GM18861 (cell line): ENCODE measurements at regions not wholly inside any gene's neighbourhood (a gene's known extent, or its start where the extent isn't known, plus 50 kb on each side); places are given as distances from the start of the nearest gene placed in this dataset.

Experiments
- ATAC-seq: cut with Tn5 transposase; IDR thresholded peaks from one replicate; pipeline ENCODE4 v1.9.1; 2021; ENCODE audit not compliant: unreplicated experiment

- ATAC-seq: no peak
These were observed 1047.3 kb upstream of the CNTN5 start for GRCh38 chr11:97973352-97973857.

DNA sequence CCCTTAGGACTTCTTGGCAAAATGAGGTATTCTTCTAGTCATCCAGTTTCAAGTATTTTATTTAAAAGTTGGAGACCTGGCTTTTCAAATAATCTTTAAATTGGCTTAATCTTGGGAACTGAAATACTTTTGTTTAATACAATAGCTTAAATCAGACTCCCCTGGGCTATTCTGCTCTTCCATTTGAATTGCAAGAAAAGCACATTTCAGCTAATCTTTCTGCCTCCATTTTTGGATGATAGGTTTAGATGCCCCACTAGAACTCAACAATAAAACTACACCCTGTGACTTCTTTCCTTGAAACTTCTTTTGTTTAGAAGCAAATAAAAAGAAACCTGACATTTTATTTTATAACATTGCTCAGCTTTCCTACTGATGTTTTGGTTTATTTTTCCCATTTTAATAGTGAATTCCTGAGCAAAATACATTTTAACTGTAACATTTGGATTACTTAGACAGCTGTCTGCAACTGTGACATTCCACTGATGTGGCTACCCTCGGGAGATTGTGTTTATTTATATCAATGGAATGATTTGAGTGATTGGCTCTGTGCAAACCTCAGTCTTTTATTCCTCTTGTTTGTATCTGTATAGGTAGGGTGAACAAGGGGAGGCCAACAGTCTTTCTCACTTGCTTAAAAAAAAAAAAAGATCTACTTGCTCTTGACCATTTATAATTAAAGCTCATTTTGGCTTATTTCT, 1045.8 kb upstream of the CNTN5 start:
- no peak for ATAC-seq

GRCh38 chr11:97977726-97978125, 1043.0 kb upstream of the CNTN5 start:
- no peak for ATAC-seq

DNA sequence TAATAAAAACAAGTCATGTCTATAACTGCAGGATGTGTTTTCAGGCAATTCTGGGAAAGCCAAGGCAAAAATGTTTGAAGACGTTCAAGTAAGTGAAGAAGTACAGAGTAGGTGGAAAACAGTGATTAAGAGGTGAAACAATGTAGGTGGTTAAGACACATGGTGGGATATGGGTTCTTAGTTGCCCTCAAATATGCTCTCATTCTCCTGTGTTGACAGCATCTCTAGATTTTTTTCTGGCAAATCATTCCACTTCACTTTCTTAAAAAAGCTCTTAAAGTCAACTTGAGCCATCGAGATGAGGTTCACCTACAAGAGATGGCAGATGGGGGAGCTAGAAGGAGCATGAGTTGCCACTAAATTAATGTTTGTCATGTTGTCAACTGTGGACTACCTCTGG, 1041.0 kb upstream of the CNTN5 start:
- no peak for ATAC-seq

- ATAC-seq: no peak
These were observed 1038.2 kb upstream of the CNTN5 start for GRCh38 chr11:97982512-97982911.

DNA sequence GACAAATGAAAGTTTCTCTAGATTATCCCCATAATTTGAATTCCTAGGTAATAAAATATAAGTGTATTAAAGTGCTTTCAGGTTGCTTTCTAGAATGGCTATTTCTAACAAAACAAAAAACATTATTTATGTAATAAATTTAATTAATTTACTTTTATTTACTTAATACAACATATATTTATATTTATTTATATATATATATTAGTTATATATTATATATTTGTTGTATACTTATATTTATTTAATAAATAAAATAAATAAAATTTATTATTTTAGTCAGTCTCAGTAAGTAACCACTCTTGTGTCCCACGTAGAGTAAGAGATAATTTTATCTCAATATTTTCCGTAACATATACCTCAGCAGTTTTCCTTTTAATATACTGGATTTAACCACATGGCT, 1031.6 kb upstream of the CNTN5 start:
- ATAC-seq: no peak

DNA sequence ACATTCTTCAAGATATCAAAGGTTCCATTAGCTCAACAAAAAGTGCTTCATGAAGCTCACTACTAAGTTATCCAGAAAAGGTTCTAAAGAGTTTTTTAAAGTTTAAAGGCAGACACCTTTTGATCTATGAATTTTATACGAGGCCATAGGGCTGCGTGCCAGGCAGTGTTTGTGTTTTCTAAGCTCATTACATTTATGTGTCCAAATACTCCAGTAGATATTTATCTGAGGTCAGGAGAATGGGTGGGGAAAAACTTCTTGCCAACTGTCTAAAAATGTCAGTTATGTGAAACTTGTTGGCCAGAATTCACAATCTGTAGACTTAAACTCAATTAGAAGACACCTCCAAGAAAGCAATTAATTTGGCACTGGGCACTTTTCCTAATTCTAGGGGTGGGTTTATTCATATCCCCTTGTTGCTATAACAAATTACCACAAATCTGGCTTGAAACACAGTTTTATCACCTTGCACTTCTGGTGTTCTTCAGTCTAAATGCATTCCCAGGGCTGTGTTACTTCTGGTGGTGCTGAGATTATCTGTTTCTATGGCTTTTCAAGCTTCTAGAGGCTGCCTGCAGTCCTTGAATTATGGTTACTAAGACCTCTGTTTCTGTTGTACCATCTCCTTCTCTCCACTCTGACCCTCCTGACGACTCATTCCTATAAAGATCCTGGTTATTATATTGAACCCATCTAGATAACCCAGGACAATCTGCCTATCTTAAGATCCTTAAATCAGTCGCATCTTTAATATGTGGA, 1030.4 kb upstream of the CNTN5 start:
- ATAC-seq: no peak

- ATAC-seq: no peak
These were observed 1027.2 kb upstream of the CNTN5 start for GRCh38 chr11:97993562-97993961.

GRCh38 chr11:97995874-97996273, 1024.9 kb upstream of the CNTN5 start:
- no peak for ATAC-seq

GRCh38 chr11:97996762-97997161, 1024.0 kb upstream of the CNTN5 start:
- no peak for ATAC-seq

DNA sequence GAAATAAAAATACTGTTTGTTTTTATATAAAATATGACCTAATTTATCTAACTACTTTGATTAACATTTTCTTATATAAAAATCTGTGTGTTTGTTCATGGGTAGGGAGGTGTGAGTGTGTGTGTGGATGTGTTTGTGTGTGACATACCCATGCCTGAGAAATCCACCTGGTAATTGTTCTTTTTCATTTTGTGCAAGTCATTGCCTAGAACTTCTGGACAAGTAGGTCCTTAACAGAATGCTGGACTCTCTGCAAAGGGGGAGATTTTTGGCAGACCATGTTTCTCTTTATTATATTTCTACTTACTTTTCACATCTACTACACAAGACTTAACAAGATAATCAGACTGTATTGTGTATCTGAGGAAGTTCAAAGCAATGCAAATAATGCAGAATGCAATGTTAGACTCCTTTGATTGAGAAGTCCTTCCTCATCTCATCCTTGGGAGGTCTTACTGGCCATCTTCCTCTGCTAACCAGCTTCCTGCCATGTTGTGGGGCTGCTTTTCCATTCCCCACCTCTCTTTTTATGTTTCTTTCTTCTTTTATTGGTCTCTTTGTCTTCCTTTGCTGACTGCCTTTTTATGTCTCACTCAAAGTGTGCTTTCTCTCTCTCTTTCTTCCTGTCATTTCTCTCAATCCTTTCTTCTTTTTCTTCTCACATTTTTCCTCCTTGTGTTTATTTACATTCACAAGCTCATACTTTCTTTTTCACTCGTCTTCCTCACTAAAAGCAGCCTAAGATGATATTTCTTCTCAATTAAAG, 1017.0 kb upstream of the CNTN5 start:
- no peak for ATAC-seq

- ATAC-seq: no peak
These were observed 1013.7 kb upstream of the CNTN5 start for GRCh38 chr11:98007072-98007471.

- ATAC-seq: no peak
These were observed 993.1 kb upstream of the CNTN5 start for GRCh38 chr11:98027652-98028051.

- no peak for ATAC-seq
These were observed 990.9 kb upstream of the CNTN5 start for GRCh38 chr11:98029832-98030231.

GRCh38 chr11:98036810-98037209, 983.9 kb upstream of the CNTN5 start:
- no peak for ATAC-seq

GRCh38 chr11:98040061-98040808, 980.5 kb upstream of the CNTN5 start:
- ATAC-seq: no peak

- no peak for ATAC-seq
These were observed 973.1 kb upstream of the CNTN5 start for GRCh38 chr11:98047647-98048046.

- ATAC-seq: no peak
These were observed 966.9 kb upstream of the CNTN5 start for GRCh38 chr11:98053851-98054250.

DNA sequence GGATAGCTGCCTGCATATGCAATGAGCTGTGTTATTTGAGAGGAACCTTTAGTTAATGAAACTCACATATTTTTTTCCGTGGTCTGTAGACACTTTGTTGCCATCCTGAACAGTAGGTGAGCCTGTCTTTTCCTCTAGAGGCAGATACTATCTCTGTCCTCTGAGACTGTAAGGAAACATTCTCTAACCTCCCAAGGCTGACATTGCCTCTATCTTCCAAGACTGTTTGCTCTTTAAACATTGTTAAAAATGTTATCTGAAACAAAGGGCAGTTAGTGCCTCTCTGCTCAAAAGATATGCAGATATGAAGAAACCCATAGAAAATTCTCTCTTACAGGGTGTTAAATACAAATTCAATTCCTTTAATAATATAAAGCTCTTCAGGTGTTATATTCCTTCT, 963.8 kb upstream of the CNTN5 start:
- no peak for ATAC-seq

- ATAC-seq: no peak
These were observed 961.3 kb upstream of the CNTN5 start for GRCh38 chr11:98059488-98059887.

DNA sequence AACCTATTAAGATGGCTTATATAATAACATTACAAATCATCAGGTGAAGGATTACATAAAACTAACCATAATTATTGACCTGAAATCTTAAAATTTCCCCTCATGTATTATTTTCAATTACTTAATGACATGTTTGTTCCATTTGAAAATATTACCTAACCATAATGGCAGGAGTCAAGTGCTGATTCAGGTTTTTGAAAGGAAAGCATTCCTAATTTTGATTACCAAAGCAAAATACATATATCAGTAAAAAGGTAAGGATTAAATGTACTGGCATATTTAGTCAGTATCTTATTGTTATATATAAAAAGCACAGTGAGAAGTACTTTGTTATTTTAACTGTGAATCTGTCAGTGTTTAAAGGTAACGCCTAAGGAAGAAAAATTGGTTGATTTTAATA, 960.0 kb upstream of the CNTN5 start:
- ATAC-seq: no peak
